ENCODE measurements at regions not wholly inside any gene's neighbourhood (a gene's known extent, or its start where the extent isn't known, plus 50 kb on each side); places are given as distances from the start of the nearest gene placed in this dataset.

- H3K9ac ChIP-seq (ENCODE audit: insufficient read depth in 1 of 2, low read length in 2 of 2), result no peak overlapping the region
- H3K4me3 ChIP-seq, result no peak overlapping the region
- no peaks in the 10 kb centered on the region for H3K36me3 ChIP-seq (ENCODE audit: control insufficient read depth in 4 of 4, insufficient read depth in 4 of 4, low read length in 4 of 4)
- DNase-seq, result no peak
- WGBS, 2 donors, result 51 to 53% methylated on average over 1 of the region's 1 CpG
- peaks cover 0 to 5% (median 2%) of the 10 kb centered on the region in 5 donors for H3K4me1 ChIP-seq (ENCODE audit: control insufficient read depth in 5 of 5, insufficient read depth in 5 of 5, low read length in 5 of 5)
- no peak overlapping the region for H3K27ac ChIP-seq (ENCODE audit: low read depth in 1 of 2, low read length in 1 of 2)
- H3K27me3 ChIP-seq (ENCODE audit: control insufficient read depth in 3 of 3, insufficient read depth in 3 of 3, low read length in 2 of 3), result no peaks in the 10 kb centered on the region
- H3K9me3 ChIP-seq (ENCODE audit: control insufficient read depth in 4 of 4, insufficient read depth in 3 of 4, low read length in 3 of 4), result no peaks in the 10 kb centered on the region
- TF ChIP-seq CTCF (IDR thresholded peaks at IDR 0.05; ENCODE audit: control extremely low read depth, extremely low read depth), result no peak
- no peak for ATAC-seq (ENCODE audit: insufficient read depth, low FRiP score)
Observed at GRCh38 chr6:93568169-93568568, 148.8 kb upstream of the EPHA7 start.

DNA sequence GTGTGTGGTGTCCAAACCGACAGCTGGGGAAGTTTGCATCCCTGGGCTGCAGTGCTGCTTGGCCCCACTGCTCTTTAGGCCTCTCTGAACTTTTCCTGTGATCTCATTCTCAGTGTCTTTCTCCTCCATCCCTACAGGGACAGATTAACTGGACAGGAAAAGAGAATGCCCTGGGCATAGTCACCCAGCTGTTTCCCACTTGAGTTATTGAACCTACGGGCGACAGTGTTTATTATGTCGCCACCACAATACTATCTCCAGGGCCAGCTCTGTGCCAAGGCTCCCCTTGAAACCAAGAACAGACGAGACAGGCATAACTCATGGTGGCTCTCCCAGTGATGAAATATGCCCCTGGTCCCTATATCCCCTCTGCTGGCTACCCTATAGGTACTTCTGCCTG lies 147.8 kb upstream of the EPHA7 start:
- Histone ChIP-seq H3K36me3 (ENCODE audit: control insufficient read depth in 4 of 4, insufficient read depth in 4 of 4, low read length in 4 of 4) (no peaks in the 10 kb centered on the region), H3K4me3 (no peak overlapping the region), H3K4me1 (ENCODE audit: control insufficient read depth in 5 of 5, insufficient read depth in 5 of 5, low read length in 5 of 5) (peaks cover 0 to 8% (median 2%) of the 10 kb centered on the region in 5 donors), H3K27me3 (ENCODE audit: control insufficient read depth in 3 of 3, insufficient read depth in 3 of 3, low read length in 2 of 3) (no peaks in the 10 kb centered on the region), H3K27ac (ENCODE audit: low read depth in 1 of 2, low read length in 1 of 2) (no peak overlapping the region), H3K9ac (ENCODE audit: insufficient read depth in 1 of 2, low read length in 2 of 2) (no peak overlapping the region), H3K9me3 (ENCODE audit: control insufficient read depth in 4 of 4, insufficient read depth in 3 of 4, low read length in 3 of 4) (no peaks in the 10 kb centered on the region)
- 69 to 72% methylated on average over 5 of the region's 5 CpGs for WGBS, 2 donors
- TF ChIP-seq CTCF (IDR thresholded peaks at IDR 0.05; ENCODE audit: control extremely low read depth, extremely low read depth), result no peak
- DNase-seq (peak in 1 of 3 donors; percentile 19), ATAC-seq (ENCODE audit: insufficient read depth, low FRiP score) (no peak)

- Histone ChIP-seq H3K36me3 (ENCODE audit: control insufficient read depth in 4 of 4, insufficient read depth in 4 of 4, low read length in 4 of 4) (no peaks in the 10 kb centered on the region), H3K4me1 (ENCODE audit: control insufficient read depth in 5 of 5, insufficient read depth in 5 of 5, low read length in 5 of 5) (peaks cover 0 to 8% (median 2%) of the 10 kb centered on the region in 5 donors), H3K9ac (ENCODE audit: insufficient read depth in 1 of 2, low read length in 2 of 2) (no peak overlapping the region), H3K9me3 (ENCODE audit: control insufficient read depth in 4 of 4, insufficient read depth in 3 of 4, low read length in 3 of 4) (no peaks in the 10 kb centered on the region), H3K27me3 (ENCODE audit: control insufficient read depth in 3 of 3, insufficient read depth in 3 of 3, low read length in 2 of 3) (no peaks in the 10 kb centered on the region), H3K27ac (ENCODE audit: low read depth in 1 of 2, low read length in 1 of 2) (no peak overlapping the region), H3K4me3 (no peak overlapping the region)
- WGBS, 2 donors, result 80 to 81% methylated on average over 8 of the region's 8 CpGs
- DNase-seq (no peak), ATAC-seq (ENCODE audit: insufficient read depth, low FRiP score) (no peak)
- TF ChIP-seq CTCF (IDR thresholded peaks at IDR 0.05; ENCODE audit: control extremely low read depth, extremely low read depth), result no peak
Observed at GRCh38 chr6:93566285-93566684, 146.9 kb upstream of the EPHA7 start.

- H3K4me1 ChIP-seq (ENCODE audit: control insufficient read depth in 5 of 5, insufficient read depth in 5 of 5, low read length in 5 of 5), result peaks cover 0 to 8% (median 5%) of the 10 kb centered on the region in 5 donors
- DNase-seq (no peak), ATAC-seq (ENCODE audit: insufficient read depth, low FRiP score) (no peak)
- no peak for TF ChIP-seq CTCF (IDR thresholded peaks at IDR 0.05; ENCODE audit: control extremely low read depth, extremely low read depth)
- H3K9ac ChIP-seq (ENCODE audit: insufficient read depth in 1 of 2, low read length in 2 of 2), result no peak overlapping the region
- no peak overlapping the region for H3K4me3 ChIP-seq
- WGBS, 2 donors, result 77% methylated on average over 1 of the region's 1 CpG
- no peaks in the 10 kb centered on the region for H3K9me3 ChIP-seq (ENCODE audit: control insufficient read depth in 4 of 4, insufficient read depth in 3 of 4, low read length in 3 of 4)
- H3K27ac ChIP-seq (ENCODE audit: low read depth in 1 of 2, low read length in 1 of 2), result no peak overlapping the region
- no peaks in the 10 kb centered on the region for H3K27me3 ChIP-seq (ENCODE audit: control insufficient read depth in 3 of 3, insufficient read depth in 3 of 3, low read length in 2 of 3)
- no peaks in the 10 kb centered on the region for H3K36me3 ChIP-seq (ENCODE audit: control insufficient read depth in 4 of 4, insufficient read depth in 4 of 4, low read length in 4 of 4)
Observed at GRCh38 chr6:93562582-93562981, 143.2 kb upstream of the EPHA7 start.
